ENCODE measurements at regions not wholly inside any gene's neighbourhood (a gene's known extent, or its start where the extent isn't known, plus 50 kb on each side); places are given as distances from the start of the nearest gene placed in this dataset.

DNA sequence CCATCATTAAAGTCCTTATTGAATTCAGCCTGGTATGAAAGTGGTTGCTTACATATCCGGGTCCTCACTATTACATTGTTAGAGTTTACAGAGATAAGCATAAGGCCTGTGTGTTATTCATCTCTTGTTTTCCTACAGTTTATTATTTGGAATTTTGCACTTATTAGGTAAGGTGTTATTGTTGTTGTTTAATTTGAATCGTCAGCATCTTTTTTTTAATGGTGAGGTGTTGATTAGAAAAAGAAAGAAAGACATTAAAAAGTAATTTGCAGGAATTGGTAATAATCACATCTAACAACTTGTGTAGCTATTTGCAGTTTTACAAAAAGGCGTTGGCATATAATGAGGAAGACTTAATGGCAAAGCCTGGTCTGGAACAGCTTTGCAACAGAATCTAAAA is 158.6 kb downstream of the SAMD5 start:
- DNase-seq: no peak
- TF ChIP-seq, protein P1, sequence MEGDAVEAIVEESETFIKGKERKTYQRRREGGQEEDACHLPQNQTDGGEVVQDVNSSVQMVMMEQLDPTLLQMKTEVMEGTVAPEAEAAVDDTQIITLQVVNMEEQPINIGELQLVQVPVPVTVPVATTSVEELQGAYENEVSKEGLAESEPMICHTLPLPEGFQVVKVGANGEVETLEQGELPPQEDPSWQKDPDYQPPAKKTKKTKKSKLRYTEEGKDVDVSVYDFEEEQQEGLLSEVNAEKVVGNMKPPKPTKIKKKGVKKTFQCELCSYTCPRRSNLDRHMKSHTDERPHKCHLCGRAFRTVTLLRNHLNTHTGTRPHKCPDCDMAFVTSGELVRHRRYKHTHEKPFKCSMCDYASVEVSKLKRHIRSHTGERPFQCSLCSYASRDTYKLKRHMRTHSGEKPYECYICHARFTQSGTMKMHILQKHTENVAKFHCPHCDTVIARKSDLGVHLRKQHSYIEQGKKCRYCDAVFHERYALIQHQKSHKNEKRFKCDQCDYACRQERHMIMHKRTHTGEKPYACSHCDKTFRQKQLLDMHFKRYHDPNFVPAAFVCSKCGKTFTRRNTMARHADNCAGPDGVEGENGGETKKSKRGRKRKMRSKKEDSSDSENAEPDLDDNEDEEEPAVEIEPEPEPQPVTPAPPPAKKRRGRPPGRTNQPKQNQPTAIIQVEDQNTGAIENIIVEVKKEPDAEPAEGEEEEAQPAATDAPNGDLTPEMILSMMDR (IDR thresholded peaks at IDR 0.05): no peak
- Histone ChIP-seq H3K4me3 (no peak overlapping the region), H3K27me3 (no peaks in the 10 kb centered on the region), H3K27ac (no peak overlapping the region), H3K36me3 (no peaks in the 10 kb centered on the region), H3K9ac (ENCODE audit: low read depth in 2 of 2, low read length in 2 of 2) (no peak overlapping the region), H3K9me3 (no peaks in the 10 kb centered on the region), H3K4me1 (no peaks in the 10 kb centered on the region)
- intact Hi-C loops (cut with DNase I): no loop called here

DNA sequence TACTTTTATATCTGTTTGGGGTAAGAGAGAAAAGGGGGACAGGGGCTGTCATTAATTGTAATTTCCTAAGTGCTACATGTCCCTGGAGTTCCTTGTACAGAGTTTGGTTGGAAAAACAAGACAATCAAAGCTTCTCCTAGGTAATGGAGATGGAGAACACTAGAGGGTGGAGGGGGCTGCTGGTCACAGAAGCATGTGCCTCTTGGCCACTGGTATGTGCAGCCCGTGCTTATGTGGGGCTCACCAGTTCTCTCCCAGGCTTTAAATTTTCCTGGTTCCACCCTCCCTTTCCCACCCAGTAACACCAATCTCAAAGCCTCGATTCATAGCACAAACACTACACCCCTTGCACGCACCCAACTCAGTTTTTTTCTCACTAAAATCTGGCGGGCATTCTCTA is 165.6 kb downstream of the SAMD5 start:
- intact Hi-C loops (cut with DNase I): no loop called here
- no peak overlapping the region for H3K9ac ChIP-seq (ENCODE audit: low read depth in 2 of 2, low read length in 2 of 2)
- no peaks in the 10 kb centered on the region for H3K36me3 ChIP-seq
- no peak for DNase-seq
- H3K9me3 ChIP-seq: no peaks in the 10 kb centered on the region
- H3K4me3 ChIP-seq: no peak overlapping the region
- H3K27ac ChIP-seq: no peak overlapping the region
- H3K4me1 ChIP-seq: no peaks in the 10 kb centered on the region
- TF ChIP-seq, protein P1 (IDR thresholded peaks at IDR 0.05): no peak
- no peaks in the 10 kb centered on the region for H3K27me3 ChIP-seq

DNA sequence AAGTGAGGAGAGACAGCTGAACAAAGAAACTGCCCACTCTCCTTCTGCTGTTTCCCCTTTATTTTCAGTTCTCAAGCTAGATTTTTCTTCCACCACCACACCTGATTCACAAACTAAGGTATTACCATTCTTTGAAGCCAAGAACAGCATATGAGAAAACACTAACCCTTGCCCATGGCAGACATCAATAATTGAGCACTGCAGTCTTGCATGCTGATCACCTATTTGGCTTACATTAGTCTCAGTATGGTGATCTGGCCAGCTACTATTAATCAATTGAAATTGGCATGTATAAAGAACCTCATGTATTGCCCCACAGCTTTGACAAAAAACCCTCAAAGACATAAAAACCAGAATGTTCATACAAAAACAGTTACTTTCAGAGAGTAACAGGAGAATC is 166.3 kb downstream of the SAMD5 start:
- intact Hi-C loops (cut with DNase I): no loop called here
- Histone ChIP-seq H3K4me3 (no peak overlapping the region), H3K9ac (ENCODE audit: low read depth in 2 of 2, low read length in 2 of 2) (no peak overlapping the region), H3K36me3 (no peaks in the 10 kb centered on the region), H3K27me3 (no peaks in the 10 kb centered on the region), H3K9me3 (no peaks in the 10 kb centered on the region), H3K4me1 (no peaks in the 10 kb centered on the region), H3K27ac (no peak overlapping the region)
- TF ChIP-seq, protein P1 (IDR thresholded peaks at IDR 0.05): no peak
- DNase-seq: no peak

DNA sequence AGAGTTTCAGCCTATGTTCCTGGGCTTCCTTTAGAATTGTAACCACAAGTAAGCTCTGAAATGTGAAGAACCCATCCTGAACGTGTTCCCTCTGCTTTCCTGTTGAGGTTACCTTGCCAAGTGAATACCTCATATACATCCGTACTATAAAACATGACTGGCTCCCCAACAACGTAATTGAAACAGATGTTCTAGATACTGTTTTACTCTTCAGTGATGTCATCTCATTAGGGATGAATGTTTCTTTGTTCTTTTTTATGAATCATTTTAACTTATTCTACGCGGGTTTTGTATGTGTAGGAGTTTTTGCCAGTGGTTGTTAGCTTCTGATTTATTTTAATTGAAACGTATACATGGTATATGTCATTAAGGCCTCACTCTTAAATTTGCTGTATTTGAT is 166.8 kb downstream of the SAMD5 start:
- no peaks in the 10 kb centered on the region for H3K4me1 ChIP-seq
- no peak overlapping the region for H3K4me3 ChIP-seq
- TF ChIP-seq, protein P1 (IDR thresholded peaks at IDR 0.05): no peak
- H3K9me3 ChIP-seq: no peaks in the 10 kb centered on the region
- no peak overlapping the region for H3K9ac ChIP-seq (ENCODE audit: low read depth in 2 of 2, low read length in 2 of 2)
- DNase-seq: no peak
- H3K27me3 ChIP-seq: no peaks in the 10 kb centered on the region
- H3K36me3 ChIP-seq: no peaks in the 10 kb centered on the region
- intact Hi-C loops (cut with DNase I): no loop called here
- H3K27ac ChIP-seq: no peak overlapping the region

DNA sequence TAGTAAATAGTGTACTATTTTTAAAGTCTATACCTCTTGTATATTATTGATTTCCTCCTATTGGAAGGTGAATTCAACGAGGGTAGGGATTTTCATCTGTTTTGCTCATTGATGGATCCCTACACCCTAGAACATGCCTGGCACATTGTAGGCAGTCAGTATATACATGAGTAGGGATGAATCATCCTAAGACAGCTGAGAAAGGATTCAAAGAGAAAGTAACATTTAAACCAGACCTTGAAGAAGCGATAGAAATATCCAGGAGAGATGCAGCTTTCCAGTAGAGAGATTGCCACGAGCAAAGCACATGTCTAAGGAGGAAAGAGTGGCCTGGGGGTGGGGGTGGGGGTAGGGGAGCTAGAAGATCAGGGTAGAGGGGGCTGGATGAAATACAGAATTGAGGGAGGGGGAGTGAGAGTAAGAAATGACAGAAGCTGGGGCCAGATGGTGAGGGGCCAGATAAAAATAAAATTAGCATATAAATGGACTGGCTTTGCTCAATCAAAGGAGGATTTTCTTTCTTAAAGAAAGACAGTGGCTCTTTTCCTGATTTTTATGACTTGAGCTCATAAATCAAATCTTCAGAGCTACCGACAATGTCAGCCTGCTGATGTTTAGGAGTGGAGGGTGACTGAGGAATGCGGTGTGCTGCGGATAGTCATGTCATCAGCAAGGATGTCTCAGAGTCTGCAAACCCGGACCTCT is 168.2 kb downstream of the SAMD5 start:
- Histone ChIP-seq H3K27me3 (no peaks in the 10 kb centered on the region), H3K9ac (ENCODE audit: low read depth in 2 of 2, low read length in 2 of 2) (no peak overlapping the region), H3K4me1 (no peaks in the 10 kb centered on the region), H3K9me3 (no peaks in the 10 kb centered on the region), H3K27ac (no peak overlapping the region), H3K4me3 (no peak overlapping the region), H3K36me3 (no peaks in the 10 kb centered on the region)
- DNase-seq: no peak
- intact Hi-C loops (cut with DNase I): no loop called here
- TF ChIP-seq, protein P1 (IDR thresholded peaks at IDR 0.05): no peak

Data from colonic mucosa (tissue), 4 donors.